ENCODE measurements at regions not wholly inside any gene's neighbourhood (a gene's known extent, or its start where the extent isn't known, plus 50 kb on each side); places are given as distances from the start of the nearest gene placed in this dataset.

DNA sequence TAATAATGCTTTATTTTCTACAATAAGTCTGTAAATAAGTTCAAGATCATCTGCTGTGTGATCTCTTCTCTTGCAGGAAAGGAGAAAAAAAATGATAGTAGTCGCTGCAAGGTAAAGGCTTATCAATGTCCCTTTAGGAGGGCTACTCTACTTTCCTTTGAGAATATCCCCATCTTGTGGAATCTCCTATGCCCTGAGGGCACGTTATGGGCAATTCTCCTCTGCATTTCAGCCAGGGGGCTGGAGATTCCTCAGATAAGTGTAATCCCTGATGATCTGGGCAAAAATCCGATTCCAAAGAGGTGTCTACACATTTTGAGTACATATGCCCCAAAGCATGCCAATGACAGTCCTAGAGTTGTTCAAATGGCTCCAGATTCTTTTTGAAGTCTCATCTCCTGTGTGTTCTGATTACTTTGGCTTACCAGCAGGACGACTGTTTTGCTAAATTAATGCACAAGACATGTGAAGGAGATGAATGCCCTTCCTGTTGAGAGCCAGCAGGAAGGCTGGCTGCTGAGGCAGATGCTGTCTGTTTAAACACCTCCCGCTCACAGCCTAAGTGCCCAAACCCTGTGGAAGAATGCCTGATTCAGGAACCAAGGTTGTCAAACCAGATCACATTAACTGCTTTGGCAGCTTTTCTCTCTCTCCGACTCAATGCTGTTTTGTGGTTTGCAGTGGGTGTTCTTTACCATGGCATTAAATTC, 171.2 kb upstream of the COL1A2 start:
- TF ChIP-seq, protein P1, sequence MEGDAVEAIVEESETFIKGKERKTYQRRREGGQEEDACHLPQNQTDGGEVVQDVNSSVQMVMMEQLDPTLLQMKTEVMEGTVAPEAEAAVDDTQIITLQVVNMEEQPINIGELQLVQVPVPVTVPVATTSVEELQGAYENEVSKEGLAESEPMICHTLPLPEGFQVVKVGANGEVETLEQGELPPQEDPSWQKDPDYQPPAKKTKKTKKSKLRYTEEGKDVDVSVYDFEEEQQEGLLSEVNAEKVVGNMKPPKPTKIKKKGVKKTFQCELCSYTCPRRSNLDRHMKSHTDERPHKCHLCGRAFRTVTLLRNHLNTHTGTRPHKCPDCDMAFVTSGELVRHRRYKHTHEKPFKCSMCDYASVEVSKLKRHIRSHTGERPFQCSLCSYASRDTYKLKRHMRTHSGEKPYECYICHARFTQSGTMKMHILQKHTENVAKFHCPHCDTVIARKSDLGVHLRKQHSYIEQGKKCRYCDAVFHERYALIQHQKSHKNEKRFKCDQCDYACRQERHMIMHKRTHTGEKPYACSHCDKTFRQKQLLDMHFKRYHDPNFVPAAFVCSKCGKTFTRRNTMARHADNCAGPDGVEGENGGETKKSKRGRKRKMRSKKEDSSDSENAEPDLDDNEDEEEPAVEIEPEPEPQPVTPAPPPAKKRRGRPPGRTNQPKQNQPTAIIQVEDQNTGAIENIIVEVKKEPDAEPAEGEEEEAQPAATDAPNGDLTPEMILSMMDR (IDR thresholded peaks at IDR 0.05; ENCODE audit: unreplicated experiment in 3 of 3): peak; percentile 23 to 33 (median 32)
- Mint-ChIP-seq H3K27me3 (ENCODE audit: low read depth) (peaks cover 10% of the 10 kb centered on the region), H3K9me3 (peaks cover 4% of the 10 kb centered on the region), H3K4me3 (no peak overlapping the region), H3K36me3 (ENCODE audit: low read depth) (no peaks in the 10 kb centered on the region), H3K27ac (no peak overlapping the region), H3K4me1 (peaks cover 7% of the 10 kb centered on the region)

DNA sequence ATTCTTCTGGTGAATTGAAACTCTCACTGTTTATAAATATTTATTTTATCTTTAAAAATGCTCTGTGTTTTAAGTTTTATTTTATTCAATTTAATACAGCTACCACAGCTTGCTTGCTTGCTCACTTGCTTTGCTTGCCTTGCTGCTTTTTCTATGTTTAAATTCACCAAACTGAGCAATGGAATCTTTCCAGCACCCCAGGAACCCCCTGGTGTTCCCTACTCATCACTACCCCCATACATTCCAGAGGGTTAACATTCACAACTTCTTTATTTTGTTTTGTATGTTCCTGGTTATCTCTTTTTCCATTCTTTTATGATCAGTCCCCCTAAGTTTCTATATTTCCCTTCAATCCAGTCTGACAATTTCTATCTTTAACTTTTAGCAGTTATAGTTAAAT, 166.5 kb upstream of the COL1A2 start:
- H3K4me1 Mint-ChIP-seq: peaks cover 7% of the 10 kb centered on the region
- no peak overlapping the region for H3K27ac Mint-ChIP-seq
- H3K4me3 Mint-ChIP-seq: no peak overlapping the region
- TF ChIP-seq, protein P1 (IDR thresholded peaks at IDR 0.05; ENCODE audit: unreplicated experiment in 3 of 3): no peak
- peaks cover 10% of the 10 kb centered on the region for H3K27me3 Mint-ChIP-seq (ENCODE audit: low read depth)
- H3K9me3 Mint-ChIP-seq: peaks cover 6% of the 10 kb centered on the region
- H3K36me3 Mint-ChIP-seq (ENCODE audit: low read depth): no peaks in the 10 kb centered on the region

DNA sequence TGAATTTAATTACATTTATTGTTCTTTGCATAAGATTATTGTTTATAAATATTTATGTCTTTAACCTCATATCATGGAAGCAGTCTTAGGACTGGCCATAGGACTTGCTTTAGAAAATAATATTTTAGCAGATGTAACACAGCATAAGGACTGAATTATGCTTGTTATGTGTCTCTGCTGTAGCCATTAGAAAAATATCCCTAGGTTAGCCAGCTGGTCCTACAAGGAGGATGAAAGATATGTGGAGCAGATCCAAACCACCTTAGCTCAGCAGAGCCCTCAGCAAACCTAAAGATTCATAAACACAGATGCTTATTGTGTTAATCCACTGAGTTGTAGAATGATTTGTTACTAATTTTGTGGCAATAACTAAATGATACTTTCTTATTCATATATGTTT, 166.0 kb upstream of the COL1A2 start:
- peaks cover 5% of the 10 kb centered on the region for H3K4me1 Mint-ChIP-seq
- TF ChIP-seq, protein P1 (IDR thresholded peaks at IDR 0.05; ENCODE audit: unreplicated experiment in 3 of 3): no peak
- H3K27ac Mint-ChIP-seq: no peak overlapping the region
- peaks cover 7% of the 10 kb centered on the region for H3K27me3 Mint-ChIP-seq (ENCODE audit: low read depth)
- H3K9me3 Mint-ChIP-seq: peaks cover 6% of the 10 kb centered on the region
- no peaks in the 10 kb centered on the region for H3K36me3 Mint-ChIP-seq (ENCODE audit: low read depth)
- no peak overlapping the region for H3K4me3 Mint-ChIP-seq

- no peak overlapping the region for H3K4me3 Mint-ChIP-seq
- H3K36me3 Mint-ChIP-seq (ENCODE audit: low read depth): no peaks in the 10 kb centered on the region
- TF ChIP-seq, protein P1 (IDR thresholded peaks at IDR 0.05; ENCODE audit: unreplicated experiment in 3 of 3): no peak
- H3K27me3 Mint-ChIP-seq (ENCODE audit: low read depth): no peaks in the 10 kb centered on the region
- H3K4me1 Mint-ChIP-seq: no peaks in the 10 kb centered on the region
- no peak overlapping the region for H3K27ac Mint-ChIP-seq
- peaks cover 6% of the 10 kb centered on the region for H3K9me3 Mint-ChIP-seq
Measured at GRCh38 chr7:94231305-94231704, 163.4 kb upstream of the COL1A2 start.

DNA sequence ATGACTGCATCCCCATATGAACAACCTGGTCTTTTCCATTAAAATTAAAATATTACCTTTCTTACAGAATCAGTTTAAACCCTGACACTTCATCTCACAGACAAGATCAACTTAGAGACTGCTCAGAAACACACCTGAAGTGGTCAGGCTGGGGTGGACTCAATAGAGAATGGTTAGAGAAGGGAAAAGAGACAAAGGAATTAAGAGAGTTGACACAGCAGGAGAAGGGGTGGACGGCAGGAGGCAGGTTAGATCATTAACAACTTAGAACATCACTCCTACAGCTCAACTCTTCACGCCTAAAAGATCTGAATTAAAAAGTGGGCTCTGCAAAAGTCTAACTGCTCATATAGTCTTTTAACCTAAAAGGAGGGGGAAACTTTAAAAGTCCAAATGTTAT, 157.7 kb upstream of the COL1A2 start:
- no peaks in the 10 kb centered on the region for H3K27me3 Mint-ChIP-seq (ENCODE audit: low read depth)
- H3K27ac Mint-ChIP-seq: peak overlapping the region in 1 of 3 experiments; percentile 1
- H3K9me3 Mint-ChIP-seq: peaks cover 6% of the 10 kb centered on the region
- no peak overlapping the region for H3K4me3 Mint-ChIP-seq
- TF ChIP-seq, protein P1 (IDR thresholded peaks at IDR 0.05; ENCODE audit: unreplicated experiment in 3 of 3): no peak
- no peaks in the 10 kb centered on the region for H3K36me3 Mint-ChIP-seq (ENCODE audit: low read depth)
- H3K4me1 Mint-ChIP-seq: peaks cover 40% of the 10 kb centered on the region

- Mint-ChIP-seq H3K36me3 (ENCODE audit: low read depth) (no peaks in the 10 kb centered on the region), H3K4me1 (peaks cover 40% of the 10 kb centered on the region), H3K9me3 (peaks cover 2% of the 10 kb centered on the region), H3K27ac (peak overlapping the region in 1 of 3 experiments; percentile 1), H3K27me3 (ENCODE audit: low read depth) (no peaks in the 10 kb centered on the region), H3K4me3 (no peak overlapping the region)
- TF ChIP-seq, protein P1 (IDR thresholded peaks at IDR 0.05; ENCODE audit: unreplicated experiment in 3 of 3): no peak
Measured at GRCh38 chr7:94237417-94237816, 157.3 kb upstream of the COL1A2 start.

Data from nephron (organoid).